ENCODE measurements at regions not wholly inside any gene's neighbourhood (a gene's known extent, or its start where the extent isn't known, plus 50 kb on each side); places are given as distances from the start of the nearest gene placed in this dataset.
"Not testable (repeated sequence)": the region's sequence is repeated elsewhere in the genome, so short reads cannot be mapped to it uniquely, and the experiment has no call there.

- H3K4me3 ChIP-seq; DNase-seq; H3K36me3 ChIP-seq; H3K4me1 ChIP-seq; H3K9me3 ChIP-seq; intact Hi-C loops (cut with DNase I); H3K27ac ChIP-seq; H3K27me3 ChIP-seq: not testable (repeated sequence)
- WGBS, 2 donors, result 88 to 95% methylated on average over 5 of the region's 5 CpGs
Measured at GRCh38 chr5:176067948-176068347, 99.8 kb upstream of the THOC3 start.

GRCh38 chr5:176073996-176074571 lies 106.0 kb upstream of the THOC3 start:
- H3K4me1 ChIP-seq; H3K27ac ChIP-seq; H3K9me3 ChIP-seq; DNase-seq; H3K4me3 ChIP-seq; H3K27me3 ChIP-seq; intact Hi-C loops (cut with DNase I); H3K36me3 ChIP-seq: not testable (repeated sequence)
- 14 to 59% methylated on average over 4 of the region's 9 CpGs for WGBS, 2 donors

GRCh38 chr5:176083717-176084116 lies 115.6 kb upstream of the THOC3 start:
- DNase-seq; H3K4me1 ChIP-seq; H3K9me3 ChIP-seq; H3K27me3 ChIP-seq; intact Hi-C loops (cut with DNase I); H3K4me3 ChIP-seq; H3K27ac ChIP-seq; H3K36me3 ChIP-seq: not testable (repeated sequence)
- WGBS, 2 donors, result 88 to 95% methylated on average over 8 to 9 of the region's 9 CpGs

- intact Hi-C loops (cut with DNase I); H3K9me3 ChIP-seq; H3K4me3 ChIP-seq; H3K36me3 ChIP-seq; DNase-seq; H3K27me3 ChIP-seq; H3K4me1 ChIP-seq; H3K27ac ChIP-seq: not testable (repeated sequence)
- WGBS, 2 donors, result 65 to 71% methylated on average over 3 of the region's 3 CpGs
Measured at GRCh38 chr5:176103083-176103482, 135.0 kb upstream of the THOC3 start.

- DNase-seq; H3K36me3 ChIP-seq; H3K4me1 ChIP-seq; H3K9me3 ChIP-seq; H3K27ac ChIP-seq; H3K4me3 ChIP-seq; H3K27me3 ChIP-seq; intact Hi-C loops (cut with DNase I): not testable (repeated sequence)
- WGBS, 2 donors, result no CpG with 5 or more reads among the region's 8 CpGs
Measured at GRCh38 chr5:176112888-176113287, 125.3 kb upstream of the SIMC1 start.

- intact Hi-C loops (cut with DNase I); H3K27me3 ChIP-seq; H3K36me3 ChIP-seq; H3K27ac ChIP-seq; DNase-seq; H3K9me3 ChIP-seq; H3K4me3 ChIP-seq; H3K4me1 ChIP-seq: not testable (repeated sequence)
- WGBS, 2 donors, result 38 to 81% methylated on average over 2 of the region's 6 CpGs
Measured at GRCh38 chr5:176113673-176114335, 124.4 kb upstream of the SIMC1 start.

GRCh38 chr5:176114825-176115224 lies 123.4 kb upstream of the SIMC1 start:
- 51 to 64% methylated on average over 4 to 5 of the region's 7 CpGs for WGBS, 2 donors
- H3K36me3 ChIP-seq; H3K4me3 ChIP-seq; H3K27me3 ChIP-seq; DNase-seq; H3K9me3 ChIP-seq; H3K4me1 ChIP-seq; intact Hi-C loops (cut with DNase I); H3K27ac ChIP-seq: not testable (repeated sequence)

- H3K4me3 ChIP-seq; H3K27ac ChIP-seq; H3K9me3 ChIP-seq; DNase-seq; H3K4me1 ChIP-seq; H3K27me3 ChIP-seq; H3K36me3 ChIP-seq; intact Hi-C loops (cut with DNase I): not testable (repeated sequence)
- 10 to 44% methylated on average over 2 of the region's 8 CpGs for WGBS, 2 donors
Measured at GRCh38 chr5:176117699-176118238, 120.5 kb upstream of the SIMC1 start.

GRCh38 chr5:176122361-176122760 lies 115.9 kb upstream of the SIMC1 start:
- H3K4me3 ChIP-seq; H3K9me3 ChIP-seq; H3K27ac ChIP-seq; intact Hi-C loops (cut with DNase I); H3K36me3 ChIP-seq; H3K27me3 ChIP-seq; H3K4me1 ChIP-seq; DNase-seq: not testable (repeated sequence)
- 85 to 91% methylated on average over 2 of the region's 2 CpGs for WGBS, 2 donors

GRCh38 chr5:176124120-176124519 lies 114.1 kb upstream of the SIMC1 start:
- DNase-seq; H3K27ac ChIP-seq; H3K36me3 ChIP-seq; H3K27me3 ChIP-seq; H3K4me3 ChIP-seq; intact Hi-C loops (cut with DNase I); H3K4me1 ChIP-seq; H3K9me3 ChIP-seq: not testable (repeated sequence)
- WGBS, 2 donors, result 91 to 92% methylated on average over 11 of the region's 11 CpGs

Measured in sigmoid colon (tissue), 6 donors.